ENCODE measurements at regions not wholly inside any gene's neighbourhood (a gene's known extent, or its start where the extent isn't known, plus 50 kb on each side); places are given as distances from the start of the nearest gene placed in this dataset.
"Not testable (repeated sequence)": the region's sequence is repeated elsewhere in the genome, so short reads cannot be mapped to it uniquely, and the experiment has no call there.

- intact Hi-C loops (cut with DNase I) = loop anchor here in 2 of 3 donors (10.0 kb wide), 1 partner anchor 45 kb away; no protein-coding TSS in a partner anchor
- H3K36me3 ChIP-seq = no peaks in the 10 kb centered on the region
- no peaks in the 10 kb centered on the region for H3K27me3 ChIP-seq
- FAIRE-seq (no peak), DNase-seq (no peak), ATAC-seq (no peak)
- 42 to 62% methylated on average over 2 of the region's 2 CpGs for WGBS, 2 donors
- H3K27ac ChIP-seq = no peak overlapping the region
- H3K4me1 ChIP-seq = no peaks in the 10 kb centered on the region
- TF ChIP-seq, protein P1, sequence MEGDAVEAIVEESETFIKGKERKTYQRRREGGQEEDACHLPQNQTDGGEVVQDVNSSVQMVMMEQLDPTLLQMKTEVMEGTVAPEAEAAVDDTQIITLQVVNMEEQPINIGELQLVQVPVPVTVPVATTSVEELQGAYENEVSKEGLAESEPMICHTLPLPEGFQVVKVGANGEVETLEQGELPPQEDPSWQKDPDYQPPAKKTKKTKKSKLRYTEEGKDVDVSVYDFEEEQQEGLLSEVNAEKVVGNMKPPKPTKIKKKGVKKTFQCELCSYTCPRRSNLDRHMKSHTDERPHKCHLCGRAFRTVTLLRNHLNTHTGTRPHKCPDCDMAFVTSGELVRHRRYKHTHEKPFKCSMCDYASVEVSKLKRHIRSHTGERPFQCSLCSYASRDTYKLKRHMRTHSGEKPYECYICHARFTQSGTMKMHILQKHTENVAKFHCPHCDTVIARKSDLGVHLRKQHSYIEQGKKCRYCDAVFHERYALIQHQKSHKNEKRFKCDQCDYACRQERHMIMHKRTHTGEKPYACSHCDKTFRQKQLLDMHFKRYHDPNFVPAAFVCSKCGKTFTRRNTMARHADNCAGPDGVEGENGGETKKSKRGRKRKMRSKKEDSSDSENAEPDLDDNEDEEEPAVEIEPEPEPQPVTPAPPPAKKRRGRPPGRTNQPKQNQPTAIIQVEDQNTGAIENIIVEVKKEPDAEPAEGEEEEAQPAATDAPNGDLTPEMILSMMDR (IDR thresholded peaks at IDR 0.05) = no peak
- H3K4me3 ChIP-seq = no peak overlapping the region
- H3K9me3 ChIP-seq = no peaks in the 10 kb centered on the region
Observed at GRCh38 chr20:47849596-47849995, 64.3 kb upstream of the SULF2 start.

DNA sequence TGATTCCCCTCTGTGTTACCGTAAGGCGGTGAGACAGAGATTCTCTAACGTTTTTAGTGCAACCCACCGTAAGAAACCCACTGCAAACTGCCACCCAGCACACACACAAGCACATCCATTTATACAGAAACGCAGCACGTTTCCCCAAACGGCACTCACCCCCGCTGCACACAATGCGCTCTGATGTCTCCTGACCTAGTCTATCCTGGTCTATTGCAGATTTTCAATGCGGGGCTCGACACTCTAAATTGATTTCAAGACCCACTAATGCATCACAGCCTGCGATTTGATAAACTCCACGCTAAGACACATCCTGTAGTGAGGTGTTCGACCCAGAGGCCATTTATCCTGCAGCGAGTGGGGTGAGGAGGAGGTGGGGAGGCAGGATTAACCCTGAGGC, 63.7 kb upstream of the SULF2 start:
- no peak overlapping the region for H3K27ac ChIP-seq
- no peak overlapping the region for H3K4me3 ChIP-seq
- DNase-seq (no peak), ATAC-seq (no peak), FAIRE-seq (no peak)
- H3K36me3 ChIP-seq = no peaks in the 10 kb centered on the region
- WGBS, 2 donors = 56 to 65% methylated on average over 15 of the region's 15 CpGs
- H3K4me1 ChIP-seq = no peaks in the 10 kb centered on the region
- TF ChIP-seq, protein P1 (IDR thresholded peaks at IDR 0.05) = no peak
- no peaks in the 10 kb centered on the region for H3K27me3 ChIP-seq
- no peaks in the 10 kb centered on the region for H3K9me3 ChIP-seq
- intact Hi-C loops (cut with DNase I) = loop anchor here in 2 of 3 donors (10.0 kb wide), 1 partner anchor 46 kb away; no protein-coding TSS in a partner anchor

DNA sequence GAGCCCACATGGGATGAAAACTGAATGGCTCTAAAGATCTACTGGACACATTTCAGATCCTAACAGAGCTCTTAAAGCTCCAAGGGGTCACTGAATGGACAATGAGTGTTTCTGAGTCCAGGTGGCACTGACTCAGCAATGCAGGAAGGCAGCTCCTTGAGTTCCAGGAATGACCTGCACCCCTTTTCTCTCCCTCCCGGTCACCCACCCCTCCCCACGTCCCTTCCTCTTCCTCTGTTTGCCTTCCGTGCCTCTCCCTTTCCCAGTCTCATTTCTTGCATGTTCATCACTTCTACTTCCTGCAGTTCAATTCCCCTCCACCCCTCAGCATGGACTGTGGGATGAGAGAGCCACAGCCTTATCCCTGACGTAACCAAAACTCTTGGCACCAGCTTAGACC, 63.3 kb upstream of the SULF2 start:
- FAIRE-seq, H3K36me3 ChIP-seq, H3K27me3 ChIP-seq, H3K4me3 ChIP-seq, H3K27ac ChIP-seq, ATAC-seq, H3K4me1 ChIP-seq, H3K9me3 ChIP-seq, DNase-seq: not testable (repeated sequence)
- 21 to 34% methylated on average over 4 of the region's 4 CpGs for WGBS, 2 donors
- intact Hi-C loops (cut with DNase I) = loop anchor here in 2 of 3 donors (10.0 kb wide), 1 partner anchor 46 kb away; no protein-coding TSS in a partner anchor

- H3K27me3 ChIP-seq = no peaks in the 10 kb centered on the region
- intact Hi-C loops (cut with DNase I) = loop anchor here in 2 of 3 donors (10.0 kb wide), 1 partner anchor 47 kb away; no protein-coding TSS in a partner anchor
- no peaks in the 10 kb centered on the region for H3K9me3 ChIP-seq
- TF ChIP-seq, protein P1 (IDR thresholded peaks at IDR 0.05) = no peak
- 55 to 71% methylated on average over 8 of the region's 8 CpGs for WGBS, 2 donors
- FAIRE-seq (no peak), DNase-seq (no peak), ATAC-seq (peak in 1 of 4 donors; percentile 35)
- no peak overlapping the region for H3K27ac ChIP-seq
- no peak overlapping the region for H3K4me3 ChIP-seq
- no peaks in the 10 kb centered on the region for H3K4me1 ChIP-seq
- no peaks in the 10 kb centered on the region for H3K36me3 ChIP-seq
Observed at GRCh38 chr20:47847884-47848485, 62.7 kb upstream of the SULF2 start.

- not testable (repeated sequence) for H3K4me3 ChIP-seq, H3K9me3 ChIP-seq, FAIRE-seq, ATAC-seq, H3K27me3 ChIP-seq, H3K27ac ChIP-seq, DNase-seq, H3K4me1 ChIP-seq, H3K36me3 ChIP-seq
- intact Hi-C loops (cut with DNase I) = loop anchor here in 2 of 3 donors (10.0 kb wide), 1 partner anchor 48 kb away; no protein-coding TSS in a partner anchor
- WGBS, 2 donors = 33 to 58% methylated on average over 7 of the region's 7 CpGs
Observed at GRCh38 chr20:47847220-47847619, 61.9 kb upstream of the SULF2 start.

GRCh38 chr20:47846651-47847050, 61.4 kb upstream of the SULF2 start:
- intact Hi-C loops (cut with DNase I) = loop anchor here in 2 of 3 donors (10.0 kb wide), 1 partner anchor 48 kb away; no protein-coding TSS in a partner anchor
- not testable (repeated sequence) for H3K4me3 ChIP-seq, H3K36me3 ChIP-seq, ATAC-seq, FAIRE-seq, H3K27me3 ChIP-seq, DNase-seq, H3K4me1 ChIP-seq, H3K9me3 ChIP-seq, H3K27ac ChIP-seq
- WGBS, 2 donors = 40 to 67% methylated on average over 10 of the region's 10 CpGs

- not testable (repeated sequence) for H3K27ac ChIP-seq, H3K4me3 ChIP-seq, H3K4me1 ChIP-seq, FAIRE-seq, H3K9me3 ChIP-seq, H3K36me3 ChIP-seq, ATAC-seq, H3K27me3 ChIP-seq, DNase-seq
- intact Hi-C loops (cut with DNase I) = loop anchor here in 2 of 3 donors (10.0 kb wide), 1 partner anchor 49 kb away; no protein-coding TSS in a partner anchor
- WGBS, 2 donors = 56 to 66% methylated on average over 10 of the region's 10 CpGs
Observed at GRCh38 chr20:47845382-47845977, 60.2 kb upstream of the SULF2 start.

DNA sequence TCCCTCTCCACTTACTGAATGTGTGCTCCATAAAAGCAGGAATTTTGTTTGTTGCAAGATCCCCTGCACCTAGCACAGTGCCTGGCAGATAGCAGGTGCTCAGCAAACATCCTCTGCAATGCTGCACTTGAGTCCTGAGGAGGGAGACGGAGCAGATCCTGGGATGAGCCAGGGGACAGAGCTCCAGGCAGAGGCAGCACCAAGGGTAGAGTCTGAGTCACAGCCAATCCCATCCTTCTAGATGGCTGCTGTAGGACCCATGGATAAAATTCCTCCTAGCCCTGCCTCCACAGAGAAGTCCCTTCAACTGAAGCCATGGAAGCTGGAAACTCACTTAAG, 59.3 kb upstream of the SULF2 start:
- not testable (repeated sequence) for H3K4me3 ChIP-seq, FAIRE-seq, H3K27me3 ChIP-seq, H3K9me3 ChIP-seq, H3K27ac ChIP-seq, DNase-seq, H3K36me3 ChIP-seq, ATAC-seq, H3K4me1 ChIP-seq
- intact Hi-C loops (cut with DNase I) = loop anchor here in 2 of 3 donors (10.0 kb wide), 1 partner anchor 50 kb away; no protein-coding TSS in a partner anchor
- 53 to 56% methylated on average over 1 of the region's 1 CpG for WGBS, 2 donors
